IMR-90 (cell line): ENCODE measurements at regions not wholly inside any gene's neighbourhood (a gene's known extent, or its start where the extent isn't known, plus 50 kb on each side); places are given as distances from the start of the nearest gene placed in this dataset.

Experiments used
- ATAC-seq: fragments of 200-7000 bp; cut with Tn5 transposase; 2 replicates; pipeline ENCODE4 v1.9.1; 2020; ENCODE audit warnings: low read depth, mild to moderate bottlenecking, moderate library complexity
- BruUV-seq: library from RNA; stranded (reverse); fragments of 400-500 nt; replicated peaks from 2 replicates; lab custom pipeline; 2021; lab: Mats Ljungman, UMichigan
- CTCF ChIA-PET: fragments of 300-600 bp; formaldehyde crosslinking; extraction: SDS; loops from one replicate; lab custom pipeline; 2021; ENCODE audit warnings: antibody characterized with exemption; lab: Yijun Ruan, JAX
- POLR2A ChIA-PET: fragments of 300-600 bp; sonication (Branson Sonifier 250); formaldehyde crosslinking; loops from one replicate; lab custom pipeline; 2022; ENCODE audit warnings: antibody characterized with exemption; ENCODE audit not compliant: unreplicated experiment; lab: Charles Lee
- DNase-seq: peaks from one replicate; pipeline ENCODE4 v3.0.0; 2013
- H2AFZ ChIP-seq: replicated peaks from 2 replicates; pipeline ENCODE3; 2013; ENCODE audit warnings: low read length, mild to moderate bottlenecking; ENCODE audit not compliant: poor library complexity
- H2AK5ac ChIP-seq: 2 replicates; pipeline ENCODE4 v1.6.1; 2013; ENCODE audit warnings: low read depth, low read length, inconsistent platforms
- H2AK9ac ChIP-seq: replicated peaks from 2 replicates; pipeline ENCODE3; 2013; ENCODE audit warnings: mild to moderate bottlenecking, low read depth, low read length, moderate library complexity; ENCODE audit not compliant: poor library complexity
- H2BK120ac ChIP-seq: 2 replicates; pipeline ENCODE4 v1.6.1; 2013; ENCODE audit warnings: low read depth, low read length, inconsistent platforms
- H2BK15ac ChIP-seq: 3 replicates; pipeline ENCODE4 v1.6.1; 2013; ENCODE audit warnings: low read depth, low read length, inconsistent platforms
- H2BK20ac ChIP-seq: 2 replicates; pipeline ENCODE4 v1.6.1; 2013; ENCODE audit warnings: low read depth, mild to moderate bottlenecking, inconsistent platforms, low read length, moderate library complexity
- H2BK5ac ChIP-seq: 2 replicates; pipeline ENCODE4 v1.6.1; 2013; ENCODE audit warnings: mild to moderate bottlenecking, low read depth, low read length, inconsistent platforms; ENCODE audit not compliant: poor library complexity, severe bottlenecking
- H3K14ac ChIP-seq: replicated peaks from 2 replicates; pipeline ENCODE4 v1.6.1; 2013; ENCODE audit warnings: low read depth, low read length, inconsistent platforms
- H3K18ac ChIP-seq: 2 replicates; pipeline ENCODE4 v1.6.1; 2013; ENCODE audit warnings: low read depth, low read length, control low read depth
- H3K23ac ChIP-seq: 2 replicates; pipeline ENCODE4 v1.6.1; 2013; ENCODE audit warnings: low read depth, low read length, inconsistent platforms
- H3K27ac ChIP-seq: 2 replicates; pipeline ENCODE4 v1.5.1; 2013; ENCODE audit warnings: mild to moderate bottlenecking, control low read depth, low read length; ENCODE audit not compliant: insufficient read depth
- H3K27me3 ChIP-seq: 2 replicates; pipeline ENCODE4 v1.6.1; 2013; ENCODE audit warnings: low read length; ENCODE audit not compliant: control insufficient read depth, insufficient read depth
- H3K36me3 ChIP-seq: 2 replicates; pipeline ENCODE4 v1.6.1; 2013; ENCODE audit warnings: low read length, mixed read lengths; ENCODE audit not compliant: control insufficient read depth, insufficient read depth
- H3K4ac ChIP-seq: 2 replicates; pipeline ENCODE4 v1.6.1; 2013; ENCODE audit warnings: low read depth, low read length, inconsistent platforms
- H3K4me1 ChIP-seq: 2 replicates; pipeline ENCODE4 v1.6.1; 2013; ENCODE audit warnings: low read length, mixed read lengths; ENCODE audit not compliant: control insufficient read depth, insufficient read depth
- H3K4me2 ChIP-seq: 2 replicates; pipeline ENCODE4 v1.6.1; 2013; ENCODE audit warnings: low read depth, mild to moderate bottlenecking, control low read depth, low read length, moderate library complexity
- H3K4me3 ChIP-seq: 2 replicates; pipeline ENCODE4 v1.5.1; 2013; ENCODE audit warnings: low read depth, mild to moderate bottlenecking, control low read depth, low read length, moderate library complexity; ENCODE audit not compliant: insufficient read depth
- H3K56ac ChIP-seq: 2 replicates; pipeline ENCODE4 v1.6.1; 2013; ENCODE audit warnings: low read length, inconsistent platforms; ENCODE audit not compliant: insufficient read depth; ENCODE audit errors: extremely low read depth
- H3K79me1 ChIP-seq, 2 experiments: 2 replicates each; pipeline ENCODE4 v1.6.1; 2013; ENCODE audit warnings: low read length in 2 of 2, inconsistent platforms in 1 of 2, low read depth in 1 of 2
- H3K9ac ChIP-seq: 2 replicates; pipeline ENCODE4 v1.6.1; 2013; ENCODE audit warnings: low read depth, low read length, control low read depth
- H3K9me1 ChIP-seq: 2 replicates; pipeline ENCODE4 v1.6.1; 2013; ENCODE audit warnings: low read length, inconsistent platforms; ENCODE audit not compliant: insufficient read depth
- H3K9me3 ChIP-seq: 2 replicates; pipeline ENCODE4 v1.6.1; 2013; ENCODE audit warnings: low read length; ENCODE audit not compliant: control insufficient read depth, insufficient read depth
- H4K20me1 ChIP-seq: 2 replicates; pipeline ENCODE4 v1.6.1; 2013; ENCODE audit warnings: low read length, inconsistent platforms; ENCODE audit not compliant: insufficient read depth
- H4K5ac ChIP-seq: 2 replicates; pipeline ENCODE4 v1.6.1; 2013; ENCODE audit warnings: mild to moderate bottlenecking, low read depth, low read length, control low read depth
- H4K8ac ChIP-seq, 2 experiments: 2 replicates each; pipeline ENCODE4 v1.6.1; 2013; ENCODE audit warnings: low read depth in 2 of 2, low read length in 2 of 2, control low read depth in 1 of 2, inconsistent platforms in 1 of 2
- H4K91ac ChIP-seq: 2 replicates; pipeline ENCODE4 v1.6.1; 2013; ENCODE audit warnings: low read depth, low read length, inconsistent platforms; ENCODE audit not compliant: insufficient read depth
- BHLHE40 ChIP-seq: fragments of 150-350 bp; IDR thresholded peaks from 2 replicates; pipeline ENCODE4 v1.6.1; 2016; ENCODE audit warnings: mild to moderate bottlenecking, low read depth, low read length
- CHD1 ChIP-seq: IDR thresholded peaks from 2 replicates; pipeline ENCODE4 v1.6.1; 2012; ENCODE audit warnings: low read depth, low read length, improper control_type of control experiment
- CTCF ChIP-seq: conservative IDR thresholded peaks from 2 replicates; pipeline ENCODE4 v1.5.1; 2012; ENCODE audit warnings: mild to moderate bottlenecking, low read depth, low read length, improper control_type of control experiment
- FOS ChIP-seq: fragments of 150-350 bp; IDR thresholded peaks from 2 replicates; pipeline ENCODE4 v1.6.1; 2016; ENCODE audit warnings: low read depth, low read length
- MAFK ChIP-seq: IDR thresholded peaks from 2 replicates; pipeline ENCODE4 v1.6.1; 2012; ENCODE audit warnings: low read depth, low read length, improper control_type of control experiment
- MAZ ChIP-seq: IDR thresholded peaks from 2 replicates; pipeline ENCODE4 v1.6.1; 2012; ENCODE audit warnings: low read depth, mild to moderate bottlenecking, low read length, improper control_type of control experiment, moderate library complexity, borderline replicate concordance
- MXI1 ChIP-seq: IDR thresholded peaks from 2 replicates; pipeline ENCODE4 v1.6.1; 2012; ENCODE audit warnings: low read depth, mild to moderate bottlenecking, low read length, moderate library complexity, borderline replicate concordance
- POLR2A ChIP-seq: IDR thresholded peaks from 2 replicates; pipeline ENCODE4 v1.6.1; 2012; ENCODE audit warnings: mild to moderate bottlenecking, low read depth, low read length
- RAD21 ChIP-seq: IDR thresholded peaks from 2 replicates; pipeline ENCODE4 v1.6.1; 2012; ENCODE audit warnings: low read length, improper control_type of control experiment
- RFX5 ChIP-seq: IDR thresholded peaks from 2 replicates; pipeline ENCODE4 v1.8.0; 2012; ENCODE audit warnings: low read depth, mild to moderate bottlenecking, low read length, moderate library complexity
- USF2 ChIP-seq: fragments of 150-350 bp; IDR thresholded peaks from 2 replicates; pipeline ENCODE4 v1.6.1; 2017; ENCODE audit warnings: mild to moderate bottlenecking, antibody characterized with exemption, low read length, low read depth
- WGBS, 2 experiments: methylation state at CpG; one replicate each; pipeline versions ENCODE4 v1.1.5 to v1.1.7; 2013; ENCODE audit warnings: missing lambda C conversion rate in 2 of 2; ENCODE audit not compliant: insufficient read length in 1 of 2; ENCODE audit errors: extremely low coverage in 2 of 2; 5-methylcytosine and 5-hydroxymethylcytosine counted together
- dilution Hi-C: fragments of 300-500 bp; cut with HindIII; formaldehyde crosslinking; loops from one replicate; pipeline ENCODE4 v1.14.3; 2018; ENCODE audit warnings: low sequenced_read_pairs; ENCODE audit not compliant: unreplicated experiment
- in situ Hi-C: fragments of 300-500 bp; cut with MboI; formaldehyde crosslinking; loops from 3 replicates; pipeline ENCODE4 v1.14.3; 2019; ENCODE audit warnings: low sequenced_read_pairs, inconsistent platforms, mixed read lengths
- intact Hi-C: fragments of 100-400 bp; cut with micrococcal nuclease; formaldehyde crosslinking; loops from 2 replicates; pipeline ENCODE4 v1.10.0; 2022

- Histone ChIP-seq H3K18ac (peak overlapping the region; percentile 88; the same call in 1 of the 2 replicates), H2BK5ac (peak overlapping the region; percentile 97), H3K36me3 (no peaks in the 10 kb centered on the region), H3K4me2 (no peak overlapping the region), H3K9me1 (0 out of 2 replicates have a peak, but pooled peaks cover 3% of the 10 kb centered on the region), H4K91ac (0 out of 2 replicates have a peak overlapping the region, but pooled peaks have one; percentile 20), H3K27me3 (no peaks in the 10 kb centered on the region), H3K9me3 (peaks cover 12% of the 10 kb centered on the region), H3K9ac (no peak overlapping the region), H2BK120ac (peak overlapping the region; percentile 84), H3K4ac (peak overlapping the region; percentile 58; the same call in 1 of the 2 replicates), H2AFZ (no peak overlapping the region), H4K5ac (peak overlapping the region; percentile 68; the same call in 1 of the 2 replicates), H3K56ac (no peak overlapping the region), H3K4me3 (no peak overlapping the region), H4K8ac (peak overlapping the region in 1 of 2 experiments; percentile 57; a peak in 2 of 4 replicates), H3K4me1 (peaks cover 2% of the 10 kb centered on the region; the same call in 1 of the 2 replicates), H4K20me1 (no peaks in the 10 kb centered on the region), H3K79me1 (no peaks in the 10 kb centered on the region), H3K23ac (no peak overlapping the region; the same call in 1 of the 2 replicates), H2AK5ac (no peak overlapping the region), H2AK9ac (no peak overlapping the region), H2BK20ac (peak overlapping the region; percentile 86; the same call in 1 of the 2 replicates), H3K14ac (peak overlapping the region; percentile 55; the same call in 1 of the 2 replicates), H2BK15ac (peak overlapping the region; percentile 73; the same call in 1 of the 3 replicates), H3K27ac (no peak overlapping the region)
- peak; percentile 72 for DNase-seq
- CTCF ChIA-PET, result no interaction called here
- dilution Hi-C loops (no loop called here), intact Hi-C loops (loop anchor here (5.0 kb wide), 1 partner anchor 39 kb away; no protein-coding TSS in a partner anchor), in situ Hi-C loops (no loop called here)
- WGBS, 2 experiments, result no CpG with 5 or more reads among the region's 1 CpG
- no peak for TF ChIP-seq CTCF
- TF ChIP-seq USF2, result no peak
- TF ChIP-seq FOS, result no peak
- TF ChIP-seq MAZ, result no peak
- TF ChIP-seq MXI1, result no peak
- TF ChIP-seq CHD1, result no peak
- no peak for TF ChIP-seq RFX5
- no peak for TF ChIP-seq POLR2A
- no peak for TF ChIP-seq BHLHE40
- no peak for TF ChIP-seq RAD21
- no peak for TF ChIP-seq MAFK
- BruUV-seq, result no TSS peak
- no peak; the same call in 1 of the 2 replicates for ATAC-seq
- POLR2A ChIA-PET, result no interaction called here
Observed at GRCh38 chr4:177128306-177128705, 181.4 kb upstream of the NEIL3 start.
